A549 (cell line): ENCODE measurements at regions not wholly inside any gene's neighbourhood (a gene's known extent, or its start where the extent isn't known, plus 50 kb on each side); places are given as distances from the start of the nearest gene placed in this dataset.

Source experiments
- ATAC-seq, 2 experiments: fragments of 200-7000 bp in 1 of 2; fragments of >200 bp in 1 of 2; cut with Nextera tagmentation in 1 of 2; cut with Tn5 transposase in 1 of 2; 3 replicates each; pipeline versions ENCODE4 v1.8.0 to v1.9.1; 2018 to 2020; ENCODE audit warnings: mild to moderate bottlenecking in 1 of 2, moderate library complexity in 1 of 2
- CTCF ChIA-PET: fragments of 300-600 bp; sonication (Branson Sonifier 250); formaldehyde crosslinking; extraction: SDS; loops from one replicate; lab custom pipeline; 2021; ENCODE audit warnings: antibody characterized with exemption, inconsistent platforms; lab: Yijun Ruan, JAX
- POLR2A ChIA-PET: fragments of 350-600 bp; formaldehyde crosslinking; extraction: SDS; loops from one replicate; lab custom pipeline; 2021; ENCODE audit warnings: antibody characterized with exemption, inconsistent platforms; lab: Yijun Ruan, JAX
- DNase-seq, 2 experiments: peaks; one replicate each; pipeline versions ENCODE4 v3.0.0 to v3.0.0-alpha.2; 2011 to 2016; ENCODE audit warnings: low read depth in 1 of 2, low spot score in 1 of 2
- FAIRE-seq: peaks from 2 replicates; lab custom pipeline; 2011; peaks lifted over from hg19 to GRCh38; lab: Jason Lieb, UNC
- H3K27ac ChIP-seq, 2 experiments: fragments of >200 bp; sonication (Bioruptor Twin); formaldehyde crosslinking; 3 replicates each; pipeline ENCODE4 v1.5.1; 2016 to 2017
- H3K4me1 ChIP-seq: fragments of >200 bp; sonication (Bioruptor Twin); formaldehyde crosslinking; 3 replicates; pipeline ENCODE4 v1.6.1; 2016
- H3K4me2 ChIP-seq: fragments of >200 bp; sonication (Bioruptor Twin); formaldehyde crosslinking; 3 replicates; pipeline ENCODE4 v1.6.1; 2016
- H3K4me3 ChIP-seq: fragments of >200 bp; sonication (Bioruptor Twin); formaldehyde crosslinking; 3 replicates; pipeline ENCODE4 v1.5.1; 2016
- H3K9me3 ChIP-seq: fragments of >200 bp; sonication (Bioruptor Twin); formaldehyde crosslinking; 3 replicates; pipeline ENCODE4 v1.6.1; 2016
- ATOH8 ChIP-seq: fragments of 250-450 bp; sonication (Bioruptor Pico); IDR thresholded peaks from 2 replicates; pipeline ENCODE4 v1.5.0; 2020; ENCODE audit warnings: low read depth, mild to moderate bottlenecking, moderate library complexity
- CEBPB ChIP-seq, 2 experiments: fragments of >200 bp in 1 of 2; sonication (Bioruptor Twin) in 1 of 2; formaldehyde crosslinking in 1 of 2; IDR thresholded peaks; 2 replicates each; pipeline ENCODE4 v1.6.1; 2012 to 2016
- EHF ChIP-seq: fragments of 250-450 bp; sonication (Bioruptor Pico); IDR thresholded peaks from 2 replicates; pipeline ENCODE4 v1.5.0; 2020; ENCODE audit warnings: mild to moderate bottlenecking
- ESRRA ChIP-seq: fragments of 150-350 bp; IDR thresholded peaks from 2 replicates; pipeline ENCODE4 v1.6.1; 2014; ENCODE audit warnings: mild to moderate bottlenecking, low read length, borderline replicate concordance
- FOXS1 ChIP-seq: fragments of 250-450 bp; sonication (Bioruptor Pico); IDR thresholded peaks from 2 replicates; pipeline ENCODE4 v1.5.0; 2020; ENCODE audit warnings: mild to moderate bottlenecking, moderate library complexity
- GATA3 ChIP-seq: IDR thresholded peaks from 2 replicates; pipeline ENCODE4 v1.6.1; 2012; ENCODE audit warnings: borderline replicate concordance
- HEYL ChIP-seq: fragments of 250-450 bp; sonication (Bioruptor Pico); IDR thresholded peaks from 2 replicates; pipeline ENCODE4 v1.8.0; 2021; ENCODE audit warnings: mild to moderate bottlenecking, moderate library complexity
- MAZ ChIP-seq: fragments of 150-350 bp; IDR thresholded peaks from 2 replicates; pipeline ENCODE4 v1.6.1; 2014; ENCODE audit warnings: antibody characterized with exemption, low read depth, low read length, borderline replicate concordance
- NFE2L2 ChIP-seq: fragments of 150-350 bp; conservative IDR thresholded peaks from 2 replicates; pipeline ENCODE4 v1.6.1; 2014; ENCODE audit warnings: low read length
- PBX3 ChIP-seq: IDR thresholded peaks from 2 replicates; pipeline ENCODE4 v1.6.1; 2012
- PHF8 ChIP-seq: fragments of 200-600 bp; sonication (generic); IDR thresholded peaks from 2 replicates; pipeline ENCODE4 v1.6.1; 2016; ENCODE audit warnings: low read depth, mild to moderate bottlenecking, antibody characterized with exemption, moderate library complexity, borderline replicate concordance
- RAD21 ChIP-seq, 2 experiments: fragments of >200 bp in 1 of 2; sonication (Bioruptor Twin) in 1 of 2; formaldehyde crosslinking in 1 of 2; IDR thresholded peaks in 1 of 2; conservative IDR thresholded peaks in 1 of 2; 2 replicates in 1 of 2; 3 replicates in 1 of 2; pipeline ENCODE4 v1.6.1; 2012 to 2018; ENCODE audit warnings: inconsistent platforms in 1 of 2
- RCOR1 ChIP-seq: fragments of 150-350 bp; IDR thresholded peaks from 2 replicates; pipeline ENCODE4 v1.6.1; 2014; ENCODE audit warnings: antibody characterized with exemption, low read length, low read depth
- SREBF2 ChIP-seq: fragments of 450-650 bp; IDR thresholded peaks from 2 replicates; pipeline ENCODE4 v1.6.1; 2014; ENCODE audit warnings: mild to moderate bottlenecking, moderate library complexity
- TFCP2L1 ChIP-seq: fragments of 250-450 bp; sonication (Bioruptor Pico); IDR thresholded peaks from 2 replicates; pipeline ENCODE4 v1.5.0; 2021; ENCODE audit warnings: mild to moderate bottlenecking
- ZC3H11A ChIP-seq: fragments of 450-650 bp; IDR thresholded peaks from 2 replicates; pipeline ENCODE4 v1.6.1; 2014; ENCODE audit warnings: antibody characterized with exemption, mild to moderate bottlenecking
- ZFP36 ChIP-seq: fragments of 450-650 bp; IDR thresholded peaks from 2 replicates; pipeline ENCODE4 v1.6.1; 2014; ENCODE audit warnings: borderline replicate concordance; ENCODE audit not compliant: partially characterized antibody
- ZNF302 ChIP-seq: fragments of 250-450 bp; sonication (Bioruptor Pico); IDR thresholded peaks from 2 replicates; pipeline ENCODE4 v1.9.0; 2021; ENCODE audit warnings: inconsistent platforms, mild to moderate bottlenecking, moderate library complexity
- ZSCAN20 ChIP-seq: fragments of 250-450 bp; sonication (Bioruptor Pico); IDR thresholded peaks from 2 replicates; pipeline ENCODE4 v1.8.0; 2022; ENCODE audit warnings: mild to moderate bottlenecking, moderate library complexity
- WGBS: methylation state at CpG from one replicate; pipeline ENCODE4 v1.1.6; 2017; ENCODE audit errors: missing lambda C conversion rate; 5-methylcytosine and 5-hydroxymethylcytosine counted together

DNA sequence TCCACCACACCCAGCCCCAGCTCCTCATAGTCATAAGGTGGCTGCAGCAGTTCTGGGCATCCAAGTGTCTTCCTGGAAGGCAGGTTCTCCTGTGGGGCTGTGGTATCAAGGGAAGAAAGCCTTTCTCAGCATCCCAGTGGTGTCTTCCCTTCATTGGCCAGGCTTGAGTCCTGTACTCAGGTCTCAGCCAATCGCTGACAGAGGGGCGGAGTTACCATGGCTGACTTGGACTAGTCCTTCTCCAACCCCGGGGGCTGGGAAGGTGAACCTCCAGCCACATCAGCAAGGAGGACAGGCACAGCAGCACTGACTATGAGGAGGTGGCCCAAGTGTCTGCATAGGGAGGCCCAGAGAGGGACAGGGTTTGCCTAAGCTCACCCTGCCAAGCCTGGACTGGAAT, 64.0 kb upstream of the SLC24A4 start:
- no peak for FAIRE-seq
- POLR2A ChIA-PET = no interaction called here

DNA sequence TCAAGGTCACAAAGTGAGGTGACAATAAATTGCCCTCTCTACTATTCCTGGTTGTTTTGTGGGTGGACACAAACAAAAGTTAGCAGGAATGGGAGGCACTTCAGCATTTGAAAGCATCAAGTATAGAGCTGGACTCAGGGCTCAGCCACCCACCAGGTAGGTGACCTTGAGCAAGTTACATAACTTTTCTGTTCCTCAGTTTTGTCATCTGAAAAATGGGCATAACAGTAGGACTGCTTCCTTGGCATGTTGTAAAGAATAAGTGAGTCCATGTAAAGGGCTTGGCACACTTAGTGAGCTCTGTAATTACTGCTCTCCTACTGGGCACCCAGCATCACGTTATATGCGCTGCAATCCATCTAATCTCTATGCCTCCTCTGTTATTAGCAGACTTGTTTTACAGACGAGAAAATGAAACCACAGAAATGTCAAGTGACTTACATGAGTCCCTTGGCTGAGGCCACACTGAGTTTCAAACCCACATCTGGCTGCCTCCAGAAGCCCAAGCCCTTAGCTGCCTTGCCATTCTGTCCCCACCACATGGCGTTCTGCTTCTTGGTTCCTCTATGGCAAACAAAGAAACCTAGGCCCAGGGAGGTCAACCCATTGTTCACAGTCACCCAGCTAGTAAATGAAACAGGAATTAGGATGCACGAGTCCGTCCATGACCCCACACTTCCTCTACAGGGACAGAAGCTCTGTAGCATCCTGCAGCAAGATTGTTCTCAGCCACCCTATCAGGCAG, 63.2 kb upstream of the SLC24A4 start:
- ATAC-seq = no peak
- WGBS = 52% methylated on average over 6 of the region's 6 CpGs
- no peak overlapping the region for H3K27ac ChIP-seq
- CTCF ChIA-PET = interaction anchor here (1.0 kb wide), 1 partner anchor 14 kb away, joined by 3 read pairs; no protein-coding TSS in a partner anchor
- no peak for TF ChIP-seq PBX3
- no peak for TF ChIP-seq MAZ
- TF ChIP-seq ZSCAN20 = no peak
- TF ChIP-seq, all 56 proteins: peak for 0
- POLR2A ChIA-PET = no interaction called here
- H3K4me3 ChIP-seq = no peak overlapping the region
- no peak overlapping the region for H3K4me2 ChIP-seq
- no peaks in the 10 kb centered on the region for H3K9me3 ChIP-seq
- no peaks in the 10 kb centered on the region for H3K4me1 ChIP-seq
- no peak for FAIRE-seq
- DNase-seq = no peak

More for the DNA sequence above, 64.0 kb upstream of the SLC24A4 start:
- H3K9me3 ChIP-seq = no peaks in the 10 kb centered on the region
- no peaks in the 10 kb centered on the region for H3K4me1 ChIP-seq
- TF ChIP-seq RCOR1 (no peak), ESRRA (no peak), ZC3H11A (no peak), FOXS1 (CRISPR knock-in tag) (no peak), TFCP2L1 (CRISPR knock-in tag) (no peak), SREBF2 (no peak), EHF (CRISPR knock-in tag) (no peak), RAD21 (conservative IDR thresholded peaks at IDR 0.05 in 1 of 2, IDR thresholded peaks at IDR 0.05 in 1 of 2) (no peak), CEBPB (IDR thresholded peaks at IDR 0.05) (no peak), NFE2L2 (no peak)
- H3K27ac ChIP-seq = no peak overlapping the region
- peak in 1 of 2 experiments; percentile 12 for DNase-seq
- peak; percentile 23 to 61; a peak in 4 of 6 replicates for ATAC-seq
- CTCF ChIA-PET = no interaction called here
- 58% methylated on average over 2 of the region's 3 CpGs for WGBS
- no peak overlapping the region for H3K4me3 ChIP-seq
- H3K4me2 ChIP-seq = no peak overlapping the region

DNA sequence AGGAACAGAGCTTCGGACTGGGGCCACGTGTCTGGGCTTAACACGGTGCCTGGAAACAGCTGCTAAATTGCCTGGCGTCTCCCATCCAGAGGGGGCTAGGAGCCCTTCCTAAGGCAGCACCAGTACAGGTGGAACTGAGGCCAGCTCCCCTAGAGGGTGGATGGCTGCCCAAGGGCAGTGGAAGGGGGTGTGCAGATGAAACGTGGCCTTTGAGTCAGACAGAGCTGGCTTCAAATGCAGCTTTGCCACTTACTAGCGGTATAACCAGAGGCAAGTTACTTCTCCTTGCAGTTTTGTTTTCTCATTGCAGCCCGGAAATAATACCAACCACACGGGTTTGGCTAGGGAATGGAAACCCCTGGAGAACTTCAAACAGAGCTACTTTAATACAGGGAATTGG, 59.3 kb upstream of the SLC24A4 start:
- FAIRE-seq = no peak
- Histone ChIP-seq H3K4me1 (no peaks in the 10 kb centered on the region), H3K4me3 (no peak overlapping the region), H3K9me3 (no peaks in the 10 kb centered on the region), H3K27ac (no peak overlapping the region), H3K4me2 (no peak overlapping the region)
- DNase-seq = no peak
- POLR2A ChIA-PET = no interaction called here
- no peak for TF ChIP-seq NFE2L2
- TF ChIP-seq TFCP2L1 (CRISPR knock-in tag) = no peak
- TF ChIP-seq EHF (CRISPR knock-in tag) = no peak
- no peak for TF ChIP-seq ZFP36
- no peak for TF ChIP-seq PHF8
- no peak for TF ChIP-seq ATOH8 (CRISPR knock-in tag)
- no peak for TF ChIP-seq ZNF302 (CRISPR knock-in tag)
- 45% methylated on average over 8 of the region's 8 CpGs for WGBS
- CTCF ChIA-PET = no interaction called here
- 0 out of 6 replicates have a peak, but pooled peaks of 1 of the 2 experiments have one; percentile 18 for ATAC-seq

GRCh38 chr14:92264195-92264594, 58.8 kb upstream of the SLC24A4 start:
- no peak for FAIRE-seq
- no peaks in the 10 kb centered on the region for H3K4me1 ChIP-seq
- no peaks in the 10 kb centered on the region for H3K9me3 ChIP-seq
- H3K4me2 ChIP-seq = no peak overlapping the region
- no peak for TF ChIP-seq RCOR1
- TF ChIP-seq GATA3 = no peak
- no peak for TF ChIP-seq HEYL
- TF ChIP-seq SREBF2 = no peak
- 63% methylated on average over 7 of the region's 7 CpGs for WGBS
- H3K4me3 ChIP-seq = no peak overlapping the region
- no peak for DNase-seq
- no peak; a peak in 1 of 6 replicates for ATAC-seq
- H3K27ac ChIP-seq = no peak overlapping the region
- ChIA-PET POLR2A (no interaction called here), CTCF (no interaction called here)
